ENCODE measurements at regions not wholly inside any gene's neighbourhood (a gene's known extent, or its start where the extent isn't known, plus 50 kb on each side); places are given as distances from the start of the nearest gene placed in this dataset.

DNA sequence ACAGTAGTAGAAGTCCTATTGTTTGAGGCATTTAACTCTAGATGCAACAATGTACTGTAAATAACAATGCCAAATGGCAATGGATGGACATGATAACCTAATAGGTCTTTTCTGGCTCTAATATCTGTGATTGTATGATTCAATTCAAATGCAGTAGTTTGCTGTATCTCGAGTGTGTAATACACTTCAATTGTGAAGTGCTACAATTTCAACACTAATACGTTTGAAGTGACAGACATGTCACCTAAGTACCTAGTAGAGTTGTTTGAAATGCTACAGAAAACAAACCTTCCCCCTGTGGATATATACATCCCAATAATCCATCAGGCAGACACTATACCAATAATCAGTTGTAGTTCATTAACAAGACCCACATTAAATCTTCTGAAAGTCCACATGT, 305.9 kb upstream of the ITGA1 start:
- no peaks in the 10 kb centered on the region for H3K79me2 ChIP-seq
- 74% methylated on average over 2 of the region's 2 CpGs for WGBS (ENCODE audit: low lambda C conversion rate, missing lambda C conversion rate)
- H3K9me3 ChIP-seq (ENCODE audit: low read depth) = no peaks in the 10 kb centered on the region
- H3K27me3 ChIP-seq = no peaks in the 10 kb centered on the region
- no peak overlapping the region for H3K4me3 ChIP-seq
- no peaks in the 10 kb centered on the region for H4K20me1 ChIP-seq (ENCODE audit: insufficient read depth, poor library complexity, severe bottlenecking)
- H3K36me3 ChIP-seq (replicated peaks; ENCODE audit: insufficient read depth, low read depth) = no peaks in the 10 kb centered on the region
- H3K27ac ChIP-seq = no peak overlapping the region
- no peaks in the 10 kb centered on the region for H3K9me2 ChIP-seq (replicated peaks; ENCODE audit: insufficient read depth)
- H3K4me2 ChIP-seq = no peak overlapping the region
- TF ChIP-seq EZH2 (IDR thresholded peaks at IDR 0.05; ENCODE audit: borderline replicate concordance) = no peak
- no peak for TF ChIP-seq EZH2phosphoT487 (IDR thresholded peaks at IDR 0.05; ENCODE audit: low read depth, severe bottlenecking, unreplicated experiment)
- TF ChIP-seq CTCF (IDR thresholded peaks at IDR 0.05; ENCODE audit: poor library complexity) = no peak
- H2AFZ ChIP-seq = no peak overlapping the region
- DNase-seq (ENCODE audit: low spot score) = no peak
- H3K4me1 ChIP-seq (ENCODE audit: insufficient read depth) = no peaks in the 10 kb centered on the region

DNA sequence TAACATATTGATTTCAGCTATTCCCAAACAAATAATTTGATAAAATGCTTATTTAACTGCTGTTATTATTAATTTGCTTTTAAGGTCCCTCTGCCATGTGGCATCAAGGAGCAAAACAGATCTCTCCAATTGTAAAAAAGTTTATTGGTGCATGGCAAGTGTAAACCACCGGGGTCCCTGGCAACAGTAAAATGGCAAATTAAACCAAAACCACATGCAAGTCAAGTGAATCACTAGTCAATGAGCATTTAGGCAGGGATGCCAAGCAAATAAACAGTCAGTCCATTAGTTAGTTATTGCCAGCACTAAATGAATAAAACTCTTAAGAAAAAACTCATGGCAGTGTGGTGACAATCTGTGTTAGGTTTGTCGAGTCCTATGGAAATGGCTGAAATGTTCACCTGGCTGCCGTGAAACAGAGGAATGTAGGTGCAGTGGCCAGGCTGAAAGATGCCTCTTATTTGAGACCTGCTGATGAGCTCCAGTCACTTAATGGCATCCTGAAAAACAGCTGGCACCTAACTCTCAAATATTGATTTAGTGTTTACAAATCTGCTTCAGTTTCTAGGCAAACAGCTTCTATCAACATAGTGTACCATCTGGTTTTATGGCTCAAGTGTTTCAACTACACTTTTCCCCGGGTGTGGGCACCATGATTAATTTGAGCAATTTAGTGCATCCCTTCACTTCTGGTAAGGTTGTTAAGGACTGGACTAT, 296.5 kb upstream of the ITGA1 start:
- WGBS (ENCODE audit: low lambda C conversion rate, missing lambda C conversion rate) = 45% methylated on average over 4 of the region's 4 CpGs
- TF ChIP-seq CTCF (IDR thresholded peaks at IDR 0.05; ENCODE audit: poor library complexity) (no peak), EZH2phosphoT487 (IDR thresholded peaks at IDR 0.05; ENCODE audit: low read depth, severe bottlenecking, unreplicated experiment) (peak; percentile 47)
- H3K9me2 ChIP-seq (replicated peaks; ENCODE audit: insufficient read depth) = no peaks in the 10 kb centered on the region
- H4K20me1 ChIP-seq (ENCODE audit: insufficient read depth, poor library complexity, severe bottlenecking) = no peaks in the 10 kb centered on the region
- no peak overlapping the region for H2AFZ ChIP-seq
- H3K79me2 ChIP-seq = no peaks in the 10 kb centered on the region
- peak overlapping the region; percentile 13 for H3K27ac ChIP-seq
- H3K4me3 ChIP-seq = no peak overlapping the region
- peaks cover 6% of the 10 kb centered on the region for H3K4me1 ChIP-seq (ENCODE audit: insufficient read depth)
- DNase-seq (ENCODE audit: low spot score) = peak; percentile 5
- H3K36me3 ChIP-seq (replicated peaks; ENCODE audit: insufficient read depth, low read depth) = no peaks in the 10 kb centered on the region
- no peaks in the 10 kb centered on the region for H3K27me3 ChIP-seq
- H3K9me3 ChIP-seq (ENCODE audit: low read depth) = no peaks in the 10 kb centered on the region
- peak overlapping the region; percentile 4 for H3K4me2 ChIP-seq

DNA sequence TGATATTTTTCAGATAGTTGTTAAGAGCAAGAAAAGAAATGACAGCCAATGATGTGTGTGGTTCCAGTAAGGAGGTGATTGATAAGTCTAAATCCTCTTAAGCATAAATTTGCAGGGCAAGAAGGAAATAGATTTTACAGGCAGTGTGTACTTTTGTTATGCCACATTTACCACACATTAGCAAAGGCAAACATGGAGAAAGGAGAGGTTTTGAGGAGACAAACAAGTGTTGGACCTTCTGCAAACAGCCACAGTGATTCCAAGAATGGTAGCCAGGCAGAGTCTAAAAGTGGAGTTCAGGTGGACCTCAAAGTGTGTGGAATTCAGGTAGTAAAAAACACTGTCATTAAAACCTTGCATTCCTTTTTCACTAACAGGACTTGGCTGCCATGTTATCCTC, 295.9 kb upstream of the ITGA1 start:
- Histone ChIP-seq H2AFZ (no peak overlapping the region), H3K4me2 (peak overlapping the region; percentile 4), H3K27me3 (no peaks in the 10 kb centered on the region), H3K79me2 (no peaks in the 10 kb centered on the region), H3K9me2 (replicated peaks; ENCODE audit: insufficient read depth) (no peaks in the 10 kb centered on the region), H3K27ac (peak overlapping the region; percentile 13), H3K4me1 (ENCODE audit: insufficient read depth) (peaks cover 6% of the 10 kb centered on the region), H3K4me3 (no peak overlapping the region), H3K36me3 (replicated peaks; ENCODE audit: insufficient read depth, low read depth) (no peaks in the 10 kb centered on the region), H4K20me1 (ENCODE audit: insufficient read depth, poor library complexity, severe bottlenecking) (no peaks in the 10 kb centered on the region), H3K9me3 (ENCODE audit: low read depth) (no peaks in the 10 kb centered on the region)
- DNase-seq (ENCODE audit: low spot score) = no peak
- TF ChIP-seq CTCF (IDR thresholded peaks at IDR 0.05; ENCODE audit: poor library complexity) (no peak), EZH2phosphoT487 (IDR thresholded peaks at IDR 0.05; ENCODE audit: low read depth, severe bottlenecking, unreplicated experiment) (no peak), EZH2 (IDR thresholded peaks at IDR 0.05; ENCODE audit: borderline replicate concordance) (no peak)

Measured in hepatocyte (in vitro differentiated cells).